ENCODE measurements at regions not wholly inside any gene's neighbourhood (a gene's known extent, or its start where the extent isn't known, plus 50 kb on each side); places are given as distances from the start of the nearest gene placed in this dataset.
"Not testable (repeated sequence)": the region's sequence is repeated elsewhere in the genome, so short reads cannot be mapped to it uniquely, and the experiment has no call there.

GRCh38 chr10:109741712-109742111 is 181.6 kb downstream of the XPNPEP1 start:
- intact Hi-C loops (cut with DNase I): no loop called here
- ATAC-seq (ENCODE audit: low FRiP score): no peak
- WGBS, 2 donors: 70 to 75% methylated on average over 2 of the region's 2 CpGs

GRCh38 chr10:109740436-109740835 is 182.9 kb downstream of the XPNPEP1 start:
- DNase-seq: no peak
- ATAC-seq (ENCODE audit: low FRiP score): no peak
- H3K36me3 ChIP-seq (ENCODE audit: control insufficient read depth in 1 of 2, insufficient read depth in 2 of 2, low read length in 1 of 2): no peaks in the 10 kb centered on the region

More at GRCh38 chr10:109741712-109742111, 181.6 kb downstream of the XPNPEP1 start:
- H3K9me3 ChIP-seq (ENCODE audit: control insufficient read depth, low read length): no peaks in the 10 kb centered on the region
- H3K4me1 ChIP-seq (ENCODE audit: control insufficient read depth in 1 of 2, insufficient read depth in 2 of 2, low read length in 2 of 2): no peaks in the 10 kb centered on the region
- DNase-seq: no peak
- H3K27ac ChIP-seq (ENCODE audit: low read depth in 1 of 2, low read length in 2 of 2): no peak overlapping the region
- H3K4me3 ChIP-seq (ENCODE audit: low read length in 2 of 2): no peak overlapping the region
- no peaks in the 10 kb centered on the region for H3K27me3 ChIP-seq (ENCODE audit: control insufficient read depth in 1 of 2, insufficient read depth in 2 of 2, low read length in 1 of 2)
- no peaks in the 10 kb centered on the region for H3K36me3 ChIP-seq (ENCODE audit: control insufficient read depth in 1 of 2, insufficient read depth in 2 of 2, low read length in 1 of 2)

GRCh38 chr10:109737626-109738025 is 185.7 kb downstream of the XPNPEP1 start:
- intact Hi-C loops (cut with DNase I): no loop called here
- DNase-seq (no peak), ATAC-seq (ENCODE audit: low FRiP score) (no peak)
- H3K4me3 ChIP-seq (ENCODE audit: low read length in 2 of 2): no peak overlapping the region
- no peaks in the 10 kb centered on the region for H3K4me1 ChIP-seq (ENCODE audit: control insufficient read depth in 1 of 2, insufficient read depth in 2 of 2, low read length in 2 of 2)
- H3K9me3 ChIP-seq (ENCODE audit: control insufficient read depth, low read length): no peaks in the 10 kb centered on the region
- H3K27ac ChIP-seq (ENCODE audit: low read depth in 1 of 2, low read length in 2 of 2): no peak overlapping the region
- H3K36me3 ChIP-seq (ENCODE audit: control insufficient read depth in 1 of 2, insufficient read depth in 2 of 2, low read length in 1 of 2): no peaks in the 10 kb centered on the region
- H3K27me3 ChIP-seq (ENCODE audit: control insufficient read depth in 1 of 2, insufficient read depth in 2 of 2, low read length in 1 of 2): peaks cover 0 to 2% of the 10 kb centered on the region in 2 donors
- WGBS, 2 donors: 83 to 89% methylated on average over 5 of the region's 5 CpGs

More at GRCh38 chr10:109740436-109740835, 182.9 kb downstream of the XPNPEP1 start:
- Histone ChIP-seq H3K27me3 (ENCODE audit: control insufficient read depth in 1 of 2, insufficient read depth in 2 of 2, low read length in 1 of 2) (no peaks in the 10 kb centered on the region), H3K27ac (ENCODE audit: low read depth in 1 of 2, low read length in 2 of 2) (no peak overlapping the region), H3K4me3 (ENCODE audit: low read length in 2 of 2) (no peak overlapping the region), H3K4me1 (ENCODE audit: control insufficient read depth in 1 of 2, insufficient read depth in 2 of 2, low read length in 2 of 2) (no peaks in the 10 kb centered on the region), H3K9me3 (ENCODE audit: control insufficient read depth, low read length) (no peaks in the 10 kb centered on the region)
- 65 to 74% methylated on average over 3 of the region's 3 CpGs for WGBS, 2 donors
- intact Hi-C loops (cut with DNase I): no loop called here

- Histone ChIP-seq H3K27ac (ENCODE audit: low read depth in 1 of 2, low read length in 2 of 2) (no peak overlapping the region), H3K4me3 (ENCODE audit: low read length in 2 of 2) (no peak overlapping the region), H3K27me3 (ENCODE audit: control insufficient read depth in 1 of 2, insufficient read depth in 2 of 2, low read length in 1 of 2) (peaks cover 0 to 2% of the 10 kb centered on the region in 2 donors), H3K36me3 (ENCODE audit: control insufficient read depth in 1 of 2, insufficient read depth in 2 of 2, low read length in 1 of 2) (no peaks in the 10 kb centered on the region), H3K9me3 (ENCODE audit: control insufficient read depth, low read length) (no peaks in the 10 kb centered on the region), H3K4me1 (ENCODE audit: control insufficient read depth in 1 of 2, insufficient read depth in 2 of 2, low read length in 2 of 2) (no peaks in the 10 kb centered on the region)
- DNase-seq (no peak), ATAC-seq (ENCODE audit: low FRiP score) (no peak)
- intact Hi-C loops (cut with DNase I): no loop called here
- WGBS, 2 donors: 53 to 54% methylated on average over 4 of the region's 4 CpGs
Observed at GRCh38 chr10:109737009-109737408, 186.3 kb downstream of the XPNPEP1 start.

- no peaks in the 10 kb centered on the region for H3K9me3 ChIP-seq (ENCODE audit: control insufficient read depth, low read length)
- intact Hi-C loops (cut with DNase I): no loop called here
- H3K27me3 ChIP-seq (ENCODE audit: control insufficient read depth in 1 of 2, insufficient read depth in 2 of 2, low read length in 1 of 2): peaks cover 0 to 2% of the 10 kb centered on the region in 2 donors
- WGBS, 2 donors: 64 to 68% methylated on average over 4 of the region's 4 CpGs
- H3K4me1 ChIP-seq (ENCODE audit: control insufficient read depth in 1 of 2, insufficient read depth in 2 of 2, low read length in 2 of 2): no peaks in the 10 kb centered on the region
- H3K36me3 ChIP-seq (ENCODE audit: control insufficient read depth in 1 of 2, insufficient read depth in 2 of 2, low read length in 1 of 2): no peaks in the 10 kb centered on the region
- H3K27ac ChIP-seq (ENCODE audit: low read depth in 1 of 2, low read length in 2 of 2): no peak overlapping the region
- H3K4me3 ChIP-seq (ENCODE audit: low read length in 2 of 2): no peak overlapping the region
- ATAC-seq (ENCODE audit: low FRiP score): no peak
- DNase-seq: no peak
Observed at GRCh38 chr10:109735776-109736175, 187.5 kb downstream of the XPNPEP1 start.

- no peak for ATAC-seq (ENCODE audit: low FRiP score)
- intact Hi-C loops (cut with DNase I): no loop called here
- H3K4me1 ChIP-seq (ENCODE audit: control insufficient read depth in 1 of 2, insufficient read depth in 2 of 2, low read length in 2 of 2): no peaks in the 10 kb centered on the region
- peaks cover 0 to 2% of the 10 kb centered on the region in 2 donors for H3K27me3 ChIP-seq (ENCODE audit: control insufficient read depth in 1 of 2, insufficient read depth in 2 of 2, low read length in 1 of 2)
- 39 to 52% methylated on average over 3 of the region's 3 CpGs for WGBS, 2 donors
- no peaks in the 10 kb centered on the region for H3K9me3 ChIP-seq (ENCODE audit: control insufficient read depth, low read length)
- H3K27ac ChIP-seq (ENCODE audit: low read depth in 1 of 2, low read length in 2 of 2): no peak overlapping the region
- no peak overlapping the region for H3K4me3 ChIP-seq (ENCODE audit: low read length in 2 of 2)
- no peaks in the 10 kb centered on the region for H3K36me3 ChIP-seq (ENCODE audit: control insufficient read depth in 1 of 2, insufficient read depth in 2 of 2, low read length in 1 of 2)
- no peak for DNase-seq
Observed at GRCh38 chr10:109732254-109732965, 190.9 kb downstream of the XPNPEP1 start.

- H3K9me3 ChIP-seq (ENCODE audit: control insufficient read depth, low read length); H3K27me3 ChIP-seq (ENCODE audit: control insufficient read depth in 1 of 2, insufficient read depth in 2 of 2, low read length in 1 of 2); DNase-seq; H3K4me3 ChIP-seq (ENCODE audit: low read length in 2 of 2); intact Hi-C loops (cut with DNase I); H3K27ac ChIP-seq (ENCODE audit: low read depth in 1 of 2, low read length in 2 of 2); H3K4me1 ChIP-seq (ENCODE audit: control insufficient read depth in 1 of 2, insufficient read depth in 2 of 2, low read length in 2 of 2); ATAC-seq (ENCODE audit: low FRiP score); H3K36me3 ChIP-seq (ENCODE audit: control insufficient read depth in 1 of 2, insufficient read depth in 2 of 2, low read length in 1 of 2): not testable (repeated sequence)
- 44 to 45% methylated on average over 4 of the region's 4 CpGs for WGBS, 2 donors
Observed at GRCh38 chr10:109729895-109730294, 193.4 kb downstream of the XPNPEP1 start.

- WGBS, 2 donors: 4 to 5% methylated on average over 1 of the region's 1 CpG
- Histone ChIP-seq H3K27ac (ENCODE audit: low read depth in 1 of 2, low read length in 2 of 2) (no peak overlapping the region), H3K4me3 (ENCODE audit: low read length in 2 of 2) (no peak overlapping the region), H3K4me1 (ENCODE audit: control insufficient read depth in 1 of 2, insufficient read depth in 2 of 2, low read length in 2 of 2) (no peaks in the 10 kb centered on the region), H3K36me3 (ENCODE audit: control insufficient read depth in 1 of 2, insufficient read depth in 2 of 2, low read length in 1 of 2) (no peaks in the 10 kb centered on the region), H3K27me3 (ENCODE audit: control insufficient read depth in 1 of 2, insufficient read depth in 2 of 2, low read length in 1 of 2) (no peaks in the 10 kb centered on the region), H3K9me3 (ENCODE audit: control insufficient read depth, low read length) (peaks cover 1% of the 10 kb centered on the region)
- intact Hi-C loops (cut with DNase I): no loop called here
- no peak for ATAC-seq (ENCODE audit: low FRiP score)
- DNase-seq: no peak
Observed at GRCh38 chr10:109727436-109727835, 195.9 kb downstream of the XPNPEP1 start.

- Histone ChIP-seq H3K36me3 (ENCODE audit: control insufficient read depth in 1 of 2, insufficient read depth in 2 of 2, low read length in 1 of 2) (no peaks in the 10 kb centered on the region), H3K4me3 (ENCODE audit: low read length in 2 of 2) (no peak overlapping the region), H3K27me3 (ENCODE audit: control insufficient read depth in 1 of 2, insufficient read depth in 2 of 2, low read length in 1 of 2) (no peaks in the 10 kb centered on the region), H3K27ac (ENCODE audit: low read depth in 1 of 2, low read length in 2 of 2) (no peak overlapping the region), H3K9me3 (ENCODE audit: control insufficient read depth, low read length) (peaks cover 1% of the 10 kb centered on the region), H3K4me1 (ENCODE audit: control insufficient read depth in 1 of 2, insufficient read depth in 2 of 2, low read length in 2 of 2) (no peaks in the 10 kb centered on the region)
- ATAC-seq (ENCODE audit: low FRiP score) (no peak), DNase-seq (no peak)
- intact Hi-C loops (cut with DNase I): no loop called here
- 18 to 33% methylated on average over 2 of the region's 2 CpGs for WGBS, 2 donors
Observed at GRCh38 chr10:109726473-109726872, 196.8 kb downstream of the XPNPEP1 start.
